ENCODE measurements at regions not wholly inside any gene's neighbourhood (a gene's known extent, or its start where the extent isn't known, plus 50 kb on each side); places are given as distances from the start of the nearest gene placed in this dataset.

DNA sequence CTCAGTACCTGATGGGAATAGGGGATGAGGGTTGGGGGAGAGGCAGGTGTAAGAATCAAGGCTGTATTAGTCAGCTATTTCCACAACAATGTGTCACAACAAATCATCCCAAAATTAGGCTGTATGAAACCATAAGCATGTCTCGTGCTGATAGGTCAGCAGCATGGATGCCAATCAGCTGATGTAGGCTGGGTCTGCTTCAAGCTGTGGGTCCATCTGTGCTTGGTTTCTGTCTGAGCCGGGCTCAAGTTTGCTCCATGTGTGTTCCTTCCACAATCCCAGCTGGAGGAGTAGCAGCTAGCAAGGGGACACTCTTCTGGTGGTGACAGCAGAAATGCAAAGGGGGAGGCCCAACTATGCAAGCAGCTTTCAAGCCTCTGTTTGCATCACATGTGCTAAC is 97.9 kb upstream of the ZNF746 start (continued):
- TF ChIP-seq RNF2 (IDR thresholded peaks at IDR 0.05; ENCODE audit: borderline replicate concordance, low read depth, low read length, missing control alignments, poor library complexity, severe bottlenecking) (no peak), KDM5A (IDR thresholded peaks at IDR 0.05; ENCODE audit: low read length) (no peak)

Data from H1 (cell line).